Superior temporal gyrus (tissue), 1 donor: ENCODE measurements at regions not wholly inside any gene's neighbourhood (a gene's known extent, or its start where the extent isn't known, plus 50 kb on each side); places are given as distances from the start of the nearest gene placed in this dataset.

Experiments used
- DNase-seq: peaks from one replicate; pipeline ENCODE4 v3.0.0-alpha.2; 2016; ENCODE audit errors: extremely low spot score

DNA sequence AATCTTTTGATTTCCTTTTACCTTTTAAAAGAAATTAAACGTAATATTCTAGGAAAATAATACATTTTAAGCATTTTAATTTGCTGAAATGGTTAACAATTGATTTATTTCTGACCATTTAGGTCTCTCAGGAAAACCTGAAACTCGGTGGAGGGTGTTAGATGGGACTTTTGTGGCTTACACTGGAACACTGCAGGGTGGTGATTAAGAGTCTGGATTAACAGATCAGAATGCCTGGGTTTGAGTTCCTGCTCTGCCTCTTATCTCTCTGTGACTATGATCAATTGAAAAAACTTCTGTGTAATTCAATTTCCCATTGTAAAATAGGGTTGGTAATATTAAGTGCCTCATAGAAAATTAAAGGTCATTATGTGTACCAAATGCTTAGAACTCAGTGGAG is 168.7 kb downstream of the UBE2E3 start:
- no peak for DNase-seq

DNA sequence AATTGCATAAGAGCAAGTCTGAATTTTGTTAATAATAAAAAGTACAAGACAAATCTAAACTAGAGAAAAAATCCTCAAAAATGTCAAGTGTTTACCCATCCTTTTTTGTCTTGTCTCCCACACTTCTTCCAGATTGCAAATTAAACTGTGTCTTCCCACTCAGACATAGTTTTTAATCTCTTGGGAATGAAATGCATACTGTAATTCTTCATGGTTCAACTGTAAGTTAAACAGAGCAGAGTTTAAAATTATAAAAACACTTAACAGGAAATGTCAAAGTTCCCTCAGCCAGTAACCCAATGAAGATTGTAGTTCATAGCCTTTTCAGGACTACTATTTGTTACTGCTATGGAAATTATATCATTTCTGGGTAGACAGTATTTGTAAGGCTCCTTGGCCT is 171.8 kb downstream of the UBE2E3 start:
- DNase-seq, result no peak

DNA sequence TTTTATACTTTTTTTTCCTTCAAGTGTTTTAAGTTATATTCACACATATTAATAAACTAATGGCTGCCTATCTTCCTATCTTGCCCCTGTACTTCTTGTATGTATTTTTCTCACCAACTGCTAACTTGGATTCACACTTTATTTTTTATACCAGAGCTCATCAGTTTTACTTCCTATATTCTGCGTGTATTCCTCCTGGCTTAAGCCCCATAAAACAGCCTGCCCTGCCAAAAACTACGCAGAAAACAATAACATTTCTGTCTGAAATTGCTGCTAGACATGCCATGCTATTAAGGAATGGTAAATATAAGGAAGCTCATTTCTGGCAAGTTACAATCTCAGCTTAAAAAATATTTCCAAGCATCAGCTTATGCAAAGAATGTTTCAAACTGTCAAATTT is 172.3 kb downstream of the UBE2E3 start:
- no peak for DNase-seq

DNA sequence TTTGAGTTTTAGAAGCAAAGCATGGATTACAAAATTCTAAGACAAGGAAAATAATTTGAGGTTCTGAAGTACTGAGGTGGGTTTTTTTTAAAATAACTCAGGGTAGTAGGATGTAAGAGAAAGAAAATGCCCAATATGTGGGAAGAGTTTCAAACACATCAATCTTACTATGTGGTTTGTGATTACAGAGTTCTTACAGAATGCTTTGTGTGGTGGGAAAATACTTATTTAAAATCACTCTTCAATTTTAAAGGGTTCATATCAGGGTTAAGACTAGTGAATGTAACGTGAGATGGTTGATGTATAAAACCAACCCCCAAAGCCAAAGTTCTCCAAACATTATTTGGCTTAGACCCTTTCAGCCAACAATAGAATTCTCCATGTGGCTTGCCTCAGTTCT is 173.5 kb downstream of the UBE2E3 start:
- no peak for DNase-seq

DNA sequence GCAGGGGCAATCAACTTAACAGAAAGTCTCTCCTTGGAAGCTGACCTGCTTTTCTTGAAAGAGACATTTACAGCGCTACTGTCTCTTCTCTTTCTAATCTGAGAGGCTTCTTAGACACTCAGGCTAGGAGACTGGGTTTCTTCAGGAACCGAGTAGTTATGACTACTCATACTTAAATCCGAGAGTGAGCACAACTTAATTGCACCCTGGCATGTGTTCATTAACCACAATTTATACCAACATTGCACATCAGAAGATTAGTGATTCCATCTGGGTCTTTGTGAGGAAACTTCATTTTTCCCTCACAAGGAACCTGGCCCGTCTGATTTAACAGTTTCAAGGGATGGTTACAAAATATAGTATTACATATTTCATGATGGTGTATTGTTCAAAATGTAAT is 176.9 kb downstream of the UBE2E3 start:
- no peak for DNase-seq

DNA sequence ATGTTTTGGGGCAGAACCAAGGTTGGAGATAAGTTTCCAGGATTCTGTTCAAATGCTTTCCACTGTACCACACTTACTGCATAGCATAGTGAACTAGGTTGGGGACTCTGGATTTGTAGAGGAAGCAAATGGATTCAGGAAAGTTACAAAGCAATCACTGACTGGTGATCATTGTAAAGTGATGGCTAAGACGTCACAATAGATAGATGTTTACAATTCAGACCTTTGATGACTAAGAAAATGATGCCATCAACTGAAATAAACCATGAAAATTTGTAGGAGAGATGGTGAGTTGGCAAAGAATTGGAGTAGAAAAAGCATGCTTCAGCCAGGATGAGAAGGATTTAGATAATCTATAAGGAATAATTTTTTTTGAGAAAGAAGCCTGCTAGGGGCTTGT is 178.0 kb downstream of the UBE2E3 start:
- no peak for DNase-seq

DNA sequence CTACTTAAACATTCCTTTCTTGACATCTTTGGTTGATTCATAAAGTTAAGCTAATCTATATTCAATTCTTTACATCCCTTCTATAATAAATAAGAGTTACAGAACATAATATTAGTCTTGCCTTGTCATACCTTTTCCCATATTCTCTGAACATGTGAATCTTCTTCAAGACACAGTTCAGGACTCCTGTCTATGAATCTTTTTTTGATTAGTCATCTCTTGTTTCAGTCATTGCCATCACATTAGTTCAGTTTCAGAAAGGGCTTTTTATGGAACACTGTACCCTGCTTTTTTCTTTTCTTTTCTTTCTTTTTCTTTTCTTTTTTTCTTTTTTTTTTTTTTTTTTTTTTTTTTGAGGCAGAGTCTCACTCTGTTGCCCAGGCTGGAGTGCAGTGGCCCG is 181.2 kb downstream of the UBE2E3 start:
- DNase-seq, result no peak

DNA sequence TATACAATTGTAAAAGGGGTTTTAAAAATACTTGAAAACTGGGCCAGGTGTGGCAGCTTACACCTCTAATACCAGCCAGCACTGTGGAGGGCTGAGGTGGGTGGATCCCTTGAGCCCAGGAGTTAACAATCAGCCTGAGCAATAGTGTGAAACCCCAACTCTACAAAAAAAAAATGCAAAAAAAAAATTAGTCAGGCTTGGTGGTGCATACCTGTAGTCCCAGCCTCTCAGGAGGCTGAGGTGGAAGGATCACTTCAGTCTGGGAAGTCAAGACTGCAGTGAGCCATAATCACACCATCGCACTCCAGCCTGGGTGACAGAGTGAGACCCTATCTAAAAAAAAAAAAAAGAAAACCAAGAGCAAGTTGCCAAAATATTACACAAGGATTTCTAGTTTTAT is 182.7 kb downstream of the UBE2E3 start:
- DNase-seq, result no peak

DNA sequence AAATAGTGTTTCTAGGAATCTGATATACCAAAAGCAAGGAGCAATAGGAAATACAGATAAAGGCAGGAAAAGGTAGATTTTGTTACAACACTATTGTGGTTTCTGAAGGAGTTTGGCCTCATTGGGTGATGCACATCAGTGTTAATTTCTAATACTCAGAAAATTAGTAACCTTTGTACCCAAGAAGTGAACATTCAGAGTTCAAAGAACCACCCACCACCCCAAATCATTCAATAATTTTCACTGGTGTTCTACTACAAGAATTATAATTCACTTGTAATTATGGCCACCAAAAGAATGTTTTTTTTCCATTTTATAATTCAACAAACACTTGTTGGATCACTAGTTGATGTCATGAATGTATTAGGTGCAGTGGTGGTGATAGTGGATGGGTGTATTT is 183.3 kb downstream of the UBE2E3 start:
- no peak for DNase-seq

DNA sequence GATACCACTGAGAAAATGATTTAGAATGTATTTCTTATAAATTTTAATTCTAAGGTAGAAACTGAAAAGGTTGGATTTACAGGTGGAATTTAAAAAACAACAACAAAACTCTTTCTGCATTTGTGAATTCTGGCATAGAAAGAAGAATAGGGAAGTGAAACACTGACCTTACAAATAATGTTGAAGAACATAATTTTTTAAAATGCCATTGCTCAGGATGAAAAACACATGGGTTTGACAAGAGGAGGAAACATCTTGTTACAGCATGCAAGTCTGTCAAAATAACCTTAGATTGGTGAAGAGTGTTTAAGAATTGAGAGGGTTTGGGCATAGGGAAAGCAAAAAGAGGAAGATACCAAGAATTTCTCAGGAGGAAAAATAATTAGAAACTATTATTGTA is 184.3 kb downstream of the UBE2E3 start:
- no peak for DNase-seq

DNA sequence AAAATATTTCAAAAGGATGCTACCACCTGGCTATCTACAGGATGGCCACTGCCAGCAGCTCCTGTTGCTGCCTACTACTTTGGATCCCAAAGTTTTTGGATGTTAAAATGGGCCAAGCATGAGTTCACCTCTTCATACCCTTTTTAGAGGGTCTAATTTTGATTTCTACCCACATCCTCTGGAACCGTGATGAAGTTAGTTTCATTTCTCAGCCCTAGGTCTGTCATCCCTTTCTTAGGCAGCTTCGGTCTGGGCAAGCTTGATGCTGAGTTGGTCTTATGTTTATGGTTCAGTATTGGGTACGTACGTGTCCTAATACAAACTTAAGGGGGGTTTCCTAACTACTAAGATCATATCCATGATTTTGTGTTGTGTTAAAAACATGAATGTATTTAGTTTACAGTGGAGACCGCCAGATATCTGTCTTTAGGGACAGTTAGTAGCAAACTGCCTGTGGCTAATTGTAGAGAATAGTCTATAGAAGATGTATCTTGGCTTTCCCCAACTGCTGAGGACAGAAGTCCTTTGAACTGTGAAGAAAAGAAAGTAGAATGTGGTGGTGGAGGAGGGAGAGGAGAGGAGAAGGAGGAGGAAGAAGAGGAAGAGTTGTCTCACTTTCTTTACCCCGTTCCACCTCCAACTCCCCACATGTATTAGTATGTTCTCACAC is 184.9 kb downstream of the UBE2E3 start:
- DNase-seq, result no peak

DNA sequence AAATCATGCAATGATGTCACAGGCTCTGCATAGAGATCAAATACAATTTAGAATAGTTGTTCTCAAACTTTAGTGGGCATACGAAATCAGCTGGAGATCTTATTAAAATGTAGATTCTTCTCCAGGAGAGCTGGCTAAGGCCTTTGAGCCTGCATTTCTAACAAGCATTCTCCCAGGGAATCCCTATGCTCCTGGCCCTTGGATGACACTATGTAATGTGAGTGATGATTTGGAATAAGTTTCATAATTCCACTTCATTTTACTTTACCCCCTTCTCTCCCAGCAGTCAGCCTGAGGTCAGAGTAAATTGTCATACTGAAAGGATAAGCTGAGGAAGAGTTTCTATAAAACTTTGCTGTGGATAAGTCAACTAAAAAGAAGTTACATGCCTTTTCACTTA is 189.1 kb downstream of the UBE2E3 start:
- no peak for DNase-seq

DNA sequence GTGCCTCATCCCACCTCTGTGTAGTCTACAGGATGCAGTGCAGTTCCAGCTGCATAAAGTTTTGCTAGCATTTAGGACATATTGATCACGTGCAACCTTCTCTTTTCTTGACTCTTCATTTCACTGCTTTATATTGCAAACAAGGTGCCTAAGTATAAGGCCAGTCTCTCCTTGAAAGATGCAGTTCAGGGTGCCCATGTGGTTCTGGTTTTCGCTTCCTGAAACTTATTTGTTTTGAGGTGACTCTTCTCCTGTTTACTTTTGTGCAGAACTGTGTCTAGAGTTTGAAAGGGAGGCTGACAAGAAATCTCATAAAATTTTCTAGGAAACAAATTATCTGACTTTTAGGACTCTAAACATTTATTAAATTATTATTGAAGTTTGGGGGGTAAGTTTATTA is 189.9 kb downstream of the UBE2E3 start:
- DNase-seq, result no peak

DNA sequence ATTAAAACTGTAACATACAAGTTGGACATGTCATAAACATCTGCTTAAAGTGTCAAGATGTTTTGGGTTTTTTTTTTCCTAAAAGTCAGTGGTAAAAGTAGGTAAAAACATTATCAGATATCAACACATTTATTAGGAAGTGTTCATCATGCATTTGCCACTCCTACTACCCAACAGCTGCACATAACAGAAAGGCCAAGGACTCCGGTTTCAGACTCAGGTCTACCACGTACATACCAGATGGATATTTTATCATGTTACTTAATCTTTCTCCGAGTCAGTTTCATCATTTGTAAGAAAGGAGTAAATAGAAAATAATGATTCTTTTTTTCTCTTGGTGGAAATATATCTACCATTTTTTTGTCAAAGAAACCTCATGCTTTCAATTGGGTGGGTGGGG is 192.3 kb downstream of the UBE2E3 start:
- no peak for DNase-seq

DNA sequence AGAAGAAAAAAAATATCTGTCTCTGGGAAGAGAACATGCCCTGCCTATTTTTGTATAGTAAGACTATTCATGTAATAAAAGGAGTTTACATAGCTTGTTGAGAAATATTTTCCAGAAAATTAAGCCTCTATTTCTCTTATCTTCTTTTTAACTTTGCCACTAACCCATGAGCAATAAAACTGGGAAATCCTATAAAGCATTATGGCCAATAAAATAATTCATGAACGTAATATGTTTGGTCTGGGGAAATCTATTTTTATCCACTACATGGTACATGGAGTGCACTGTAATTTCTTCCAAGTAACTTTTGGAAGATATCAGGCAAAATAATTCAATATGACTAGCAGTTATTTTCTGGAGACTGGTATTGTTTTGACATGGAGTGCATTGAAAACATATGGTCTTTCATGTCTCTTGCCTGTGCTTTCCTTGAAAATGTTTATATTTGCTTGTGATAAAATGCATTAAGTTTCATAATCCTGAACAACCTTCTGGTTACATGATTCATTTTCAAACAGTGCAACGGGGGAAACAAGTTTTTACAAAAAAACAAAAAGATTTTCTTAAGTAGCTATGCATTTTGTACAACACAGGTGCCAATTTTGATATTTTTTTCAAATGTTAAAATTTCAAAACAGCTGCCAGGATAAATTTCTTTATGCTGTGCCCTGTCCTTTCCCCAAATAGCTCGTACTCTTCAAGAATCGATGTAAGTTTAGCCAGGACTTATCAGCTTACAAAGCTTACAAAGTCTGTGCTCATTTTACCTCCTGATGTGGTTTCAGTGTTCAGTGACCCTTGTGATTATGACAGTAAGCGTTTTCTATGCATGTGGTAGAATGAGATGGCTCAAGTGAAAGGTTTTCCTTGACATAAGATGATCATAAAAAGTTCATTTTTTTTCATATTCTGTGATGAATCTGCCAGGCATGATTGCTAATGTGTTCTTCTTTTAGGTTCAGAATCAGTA is 194.5 kb downstream of the UBE2E3 start:
- DNase-seq, result no peak

DNA sequence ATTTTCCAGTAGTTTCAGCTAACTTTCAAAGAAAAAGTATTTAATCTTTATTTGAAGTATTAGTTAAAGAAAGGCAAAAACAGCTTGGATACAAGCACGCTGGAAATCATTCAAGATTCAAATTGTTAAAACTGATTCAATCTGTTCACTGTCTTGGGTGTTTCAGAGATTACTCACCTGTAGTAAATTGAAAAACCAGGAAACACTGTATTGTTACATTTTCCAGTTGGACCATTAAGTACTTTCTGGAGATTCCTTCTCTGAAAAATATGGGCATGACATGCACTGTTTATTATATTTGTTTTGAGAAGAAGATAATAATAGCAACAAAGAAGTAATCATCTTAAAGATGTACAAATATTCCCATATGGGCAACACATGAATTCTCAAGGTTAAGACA is 196.1 kb downstream of the UBE2E3 start:
- no peak for DNase-seq

DNA sequence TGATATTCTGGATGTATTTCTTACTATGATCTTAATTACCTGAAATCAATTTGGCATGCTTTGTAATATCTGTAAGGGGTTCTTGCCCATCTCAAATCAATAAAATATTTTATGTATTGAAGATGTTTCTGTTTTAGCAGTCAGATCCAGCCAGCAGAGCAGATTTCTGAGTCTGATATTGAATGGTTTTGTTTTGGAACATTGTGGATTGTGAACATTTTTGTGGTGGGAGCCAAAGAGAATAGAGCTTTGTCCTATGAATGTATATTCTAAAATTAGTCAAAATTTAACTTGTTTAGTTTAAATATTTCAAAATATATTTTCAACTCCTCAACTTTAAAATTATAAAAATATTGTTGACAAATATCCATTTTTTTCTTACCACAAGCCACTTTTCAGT is 197.0 kb downstream of the UBE2E3 start:
- no peak for DNase-seq

DNA sequence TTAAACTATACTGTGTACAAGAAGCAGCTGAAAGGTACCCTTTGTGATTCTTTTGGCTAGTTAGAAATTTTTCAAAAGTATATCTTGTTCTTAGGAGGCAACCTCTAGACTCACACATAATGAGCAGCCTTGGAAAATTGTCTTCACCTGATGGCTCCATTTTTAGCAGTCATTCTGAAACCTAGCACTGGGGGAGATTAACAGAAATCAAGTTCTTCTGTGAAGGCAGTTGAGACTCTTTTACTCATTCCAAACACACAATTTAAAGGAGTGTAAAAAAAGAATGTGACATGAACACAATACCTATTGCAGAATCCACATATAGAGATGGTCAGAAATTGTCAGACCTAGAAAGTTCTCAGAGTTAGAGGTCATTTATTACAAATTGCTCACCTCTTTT is 197.7 kb downstream of the UBE2E3 start:
- DNase-seq, result no peak

DNA sequence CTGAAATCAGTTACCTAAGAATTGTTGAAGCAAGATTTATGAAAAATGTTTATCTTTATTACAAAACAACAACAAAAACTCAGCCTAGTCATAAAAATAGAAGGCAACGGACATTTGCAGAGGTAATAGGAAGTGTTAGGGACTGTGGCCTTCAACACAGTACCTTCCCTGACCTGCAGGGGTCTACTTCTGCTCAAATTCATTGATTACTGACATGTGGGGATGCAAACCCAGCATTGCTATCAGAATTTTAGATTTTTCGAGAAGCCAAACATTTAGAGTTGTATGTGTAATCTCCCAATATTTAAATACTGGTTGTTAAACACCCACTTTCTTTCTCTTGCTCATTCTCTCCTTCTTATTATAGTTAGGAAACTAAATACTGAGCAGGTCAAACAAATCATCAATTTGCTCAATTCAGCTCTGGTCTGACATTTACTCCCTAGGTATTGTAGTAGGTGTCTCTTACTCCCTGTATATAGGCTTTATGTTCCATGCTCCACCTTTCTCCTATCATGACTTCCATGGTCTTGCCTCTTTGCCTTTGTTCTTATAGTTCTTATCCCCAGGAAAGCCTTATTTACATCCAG is 198.5 kb downstream of the UBE2E3 start:
- no peak for DNase-seq

DNA sequence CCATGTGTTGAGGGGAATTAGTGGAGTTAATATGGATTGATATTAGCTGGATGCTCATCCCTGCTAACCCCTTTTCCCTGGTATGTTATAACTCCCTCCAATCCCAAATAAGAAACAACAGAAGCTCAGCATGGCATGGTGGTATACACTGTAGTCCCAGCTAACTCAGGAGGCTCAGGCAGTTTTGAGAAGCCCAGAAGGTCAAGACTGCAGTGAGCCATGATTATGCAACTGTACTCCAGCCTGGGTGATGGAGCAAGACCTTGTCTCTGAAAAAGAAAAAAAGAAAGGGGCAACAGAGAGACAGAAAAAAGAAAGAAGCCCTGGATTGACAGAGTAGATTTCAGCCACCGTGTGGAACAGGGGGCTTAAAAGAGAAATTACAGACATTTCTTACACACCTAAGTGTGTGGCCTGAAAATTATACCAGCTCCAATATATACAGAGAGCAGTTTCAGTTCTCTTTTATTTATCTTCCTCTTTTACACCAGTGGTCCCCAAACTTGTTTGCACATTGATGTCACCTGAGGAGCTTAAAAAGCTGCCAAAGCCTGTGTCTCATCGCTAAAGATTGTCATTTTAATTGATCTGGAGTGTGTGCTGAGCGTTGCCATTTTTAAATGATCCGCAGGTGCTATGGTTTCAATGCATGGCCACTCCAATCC is 203.6 kb downstream of the UBE2E3 start:
- DNase-seq, result no peak

DNA sequence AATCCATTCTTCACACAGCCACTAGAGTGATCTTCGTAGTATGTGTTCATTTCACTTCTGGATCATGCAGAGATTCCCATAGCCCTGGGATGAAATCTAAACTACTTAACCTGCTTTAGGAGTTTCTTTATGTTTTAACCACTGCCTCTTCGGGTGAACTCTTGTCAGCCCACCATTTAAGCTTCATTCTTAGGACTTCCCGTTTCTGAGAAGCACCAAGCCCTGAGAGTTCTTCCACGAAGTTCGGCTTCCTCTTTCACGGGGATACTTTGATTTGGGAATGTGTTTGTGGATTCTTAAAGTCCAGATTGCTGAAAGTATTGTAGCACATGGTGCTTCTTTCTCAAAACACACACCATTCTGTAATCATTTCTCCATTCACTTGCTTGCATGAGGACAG is 205.0 kb downstream of the UBE2E3 start:
- no peak for DNase-seq

DNA sequence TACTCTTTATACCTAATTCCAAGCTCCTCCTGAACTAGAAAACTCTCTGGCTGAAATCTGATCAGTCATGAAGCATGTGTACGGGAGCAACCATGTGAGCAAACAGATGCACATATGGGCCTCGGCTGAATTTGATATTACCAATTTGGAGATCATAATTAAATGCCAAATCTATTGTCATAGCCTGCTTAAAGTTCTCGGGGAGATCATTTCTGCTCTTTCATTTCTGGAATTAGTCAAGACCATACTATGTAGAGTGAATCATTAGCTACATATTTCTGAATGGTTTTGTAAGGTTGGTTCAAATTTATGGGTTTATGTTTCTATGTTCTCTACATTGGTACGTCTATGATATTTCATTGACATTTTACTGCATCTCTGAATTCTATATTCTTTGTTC is 205.5 kb downstream of the UBE2E3 start:
- DNase-seq, result no peak
